ENCODE measurements at regions not wholly inside any gene's neighbourhood (a gene's known extent, or its start where the extent isn't known, plus 50 kb on each side); places are given as distances from the start of the nearest gene placed in this dataset.

DNA sequence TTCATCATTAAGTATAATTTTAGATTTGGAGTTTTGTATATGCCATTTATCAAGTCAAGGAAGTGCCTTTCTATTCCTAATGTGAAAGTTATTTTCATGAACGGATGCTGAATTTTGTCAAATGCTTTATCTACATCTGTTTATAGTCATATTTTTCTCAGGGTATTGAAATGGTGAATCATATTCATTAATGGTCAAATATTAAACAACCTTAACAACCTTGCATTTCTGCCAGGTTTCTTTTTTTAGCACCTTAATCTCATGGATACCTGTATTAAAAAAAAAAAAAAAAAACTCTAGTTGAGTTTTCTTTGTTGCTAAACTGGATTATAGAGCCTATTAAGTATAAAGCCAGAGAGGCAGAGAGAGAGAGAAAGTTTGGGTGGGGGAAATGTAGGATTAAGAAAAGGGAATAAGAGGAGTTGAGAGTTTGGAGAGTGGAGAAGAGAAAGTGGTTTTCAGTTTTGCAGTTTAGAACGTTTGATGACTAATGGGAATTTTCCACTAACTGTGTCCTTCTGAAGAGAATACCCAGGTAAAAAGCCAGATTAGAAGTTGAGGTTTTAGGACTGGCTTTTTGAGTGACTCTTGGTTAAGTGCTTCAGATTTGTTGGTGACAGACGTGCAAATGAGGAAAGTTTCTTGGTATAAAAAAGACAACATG is 305.0 kb downstream of the HLX start:
- Histone ChIP-seq H3K36me3 (no peaks in the 10 kb centered on the region), H3K4me1 (no peaks in the 10 kb centered on the region), H3K4me3 (no peak overlapping the region), H3K27ac (no peak overlapping the region), H3K9me3 (no peaks in the 10 kb centered on the region), H3K27me3 (no peaks in the 10 kb centered on the region)
- no peak for TF ChIP-seq POLR2A (IDR thresholded peaks at IDR 0.05)
- TF ChIP-seq, protein P1, sequence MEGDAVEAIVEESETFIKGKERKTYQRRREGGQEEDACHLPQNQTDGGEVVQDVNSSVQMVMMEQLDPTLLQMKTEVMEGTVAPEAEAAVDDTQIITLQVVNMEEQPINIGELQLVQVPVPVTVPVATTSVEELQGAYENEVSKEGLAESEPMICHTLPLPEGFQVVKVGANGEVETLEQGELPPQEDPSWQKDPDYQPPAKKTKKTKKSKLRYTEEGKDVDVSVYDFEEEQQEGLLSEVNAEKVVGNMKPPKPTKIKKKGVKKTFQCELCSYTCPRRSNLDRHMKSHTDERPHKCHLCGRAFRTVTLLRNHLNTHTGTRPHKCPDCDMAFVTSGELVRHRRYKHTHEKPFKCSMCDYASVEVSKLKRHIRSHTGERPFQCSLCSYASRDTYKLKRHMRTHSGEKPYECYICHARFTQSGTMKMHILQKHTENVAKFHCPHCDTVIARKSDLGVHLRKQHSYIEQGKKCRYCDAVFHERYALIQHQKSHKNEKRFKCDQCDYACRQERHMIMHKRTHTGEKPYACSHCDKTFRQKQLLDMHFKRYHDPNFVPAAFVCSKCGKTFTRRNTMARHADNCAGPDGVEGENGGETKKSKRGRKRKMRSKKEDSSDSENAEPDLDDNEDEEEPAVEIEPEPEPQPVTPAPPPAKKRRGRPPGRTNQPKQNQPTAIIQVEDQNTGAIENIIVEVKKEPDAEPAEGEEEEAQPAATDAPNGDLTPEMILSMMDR (IDR thresholded peaks at IDR 0.05) = no peak
- DNase-seq = no peak

- no peaks in the 10 kb centered on the region for H3K27me3 ChIP-seq
- DNase-seq = no peak
- no peaks in the 10 kb centered on the region for H3K9me3 ChIP-seq
- no peaks in the 10 kb centered on the region for H3K36me3 ChIP-seq
- no peak overlapping the region for H3K4me3 ChIP-seq
- TF ChIP-seq, protein P1 (IDR thresholded peaks at IDR 0.05) = no peak
- no peak for TF ChIP-seq POLR2A (IDR thresholded peaks at IDR 0.05)
- no peaks in the 10 kb centered on the region for H3K4me1 ChIP-seq
- H3K27ac ChIP-seq = no peak overlapping the region
Observed at GRCh38 chr1:221187174-221187573, 307.9 kb downstream of the HLX start.

GRCh38 chr1:221188458-221188857 is 309.2 kb downstream of the HLX start:
- H3K4me3 ChIP-seq = no peak overlapping the region
- no peaks in the 10 kb centered on the region for H3K9me3 ChIP-seq
- H3K36me3 ChIP-seq = no peaks in the 10 kb centered on the region
- H3K4me1 ChIP-seq = no peaks in the 10 kb centered on the region
- H3K27me3 ChIP-seq = no peaks in the 10 kb centered on the region
- TF ChIP-seq POLR2A (IDR thresholded peaks at IDR 0.05) = no peak
- H3K27ac ChIP-seq = no peak overlapping the region
- no peak for DNase-seq

DNA sequence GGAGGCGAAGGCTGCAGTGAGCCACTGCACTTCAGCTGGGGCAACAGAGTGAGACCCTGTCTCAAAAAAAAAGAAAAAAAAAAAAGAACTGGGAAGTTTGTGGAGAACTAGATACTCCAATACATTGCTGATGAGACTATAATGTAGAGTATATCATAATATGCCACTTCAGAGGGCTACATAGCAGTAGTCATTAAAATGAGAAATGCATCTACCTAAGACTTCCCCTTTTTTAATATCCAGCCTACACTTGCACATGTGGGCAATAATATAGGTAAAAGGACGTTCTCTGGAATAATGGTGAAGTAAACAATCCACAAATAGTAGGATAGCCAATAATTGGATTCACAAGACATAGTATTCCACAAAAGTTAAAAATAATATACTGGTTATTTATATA is 311.0 kb downstream of the HLX start:
- TF ChIP-seq, protein P1 (IDR thresholded peaks at IDR 0.05) = no peak
- no peaks in the 10 kb centered on the region for H3K9me3 ChIP-seq

DNA sequence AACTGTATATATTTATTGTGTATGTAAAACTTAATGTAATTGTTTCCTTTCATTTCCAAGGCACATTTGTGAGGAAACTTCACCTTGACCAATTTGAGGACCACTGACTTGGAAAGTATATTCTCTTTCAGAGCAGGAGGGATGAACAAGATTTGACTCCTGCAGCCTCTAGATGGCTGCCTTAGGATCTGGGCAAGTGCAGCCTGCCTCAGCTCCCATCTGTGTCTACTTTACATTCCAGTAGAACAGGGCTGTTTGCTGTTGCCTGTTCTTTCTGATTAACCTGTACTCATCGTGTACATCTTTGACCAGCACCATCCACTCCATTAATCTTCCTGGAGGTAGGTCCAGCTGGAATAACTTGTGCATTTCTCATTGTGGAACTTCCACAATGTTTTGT is 312.8 kb downstream of the HLX start:
- H3K4me1 ChIP-seq = no peaks in the 10 kb centered on the region
- no peak for DNase-seq
- TF ChIP-seq, protein P1 (IDR thresholded peaks at IDR 0.05) = no peak
- no peak for TF ChIP-seq POLR2A (IDR thresholded peaks at IDR 0.05)
- H3K9me3 ChIP-seq = no peaks in the 10 kb centered on the region
- H3K36me3 ChIP-seq = no peaks in the 10 kb centered on the region
- no peak overlapping the region for H3K4me3 ChIP-seq
- H3K27ac ChIP-seq = no peak overlapping the region
- no peaks in the 10 kb centered on the region for H3K27me3 ChIP-seq

More for the DNA sequence above, 311.0 kb downstream of the HLX start:
- no peaks in the 10 kb centered on the region for H3K4me1 ChIP-seq
- H3K36me3 ChIP-seq = no peaks in the 10 kb centered on the region
- no peak for DNase-seq
- no peak overlapping the region for H3K4me3 ChIP-seq
- H3K27ac ChIP-seq = no peak overlapping the region
- no peaks in the 10 kb centered on the region for H3K27me3 ChIP-seq

DNA sequence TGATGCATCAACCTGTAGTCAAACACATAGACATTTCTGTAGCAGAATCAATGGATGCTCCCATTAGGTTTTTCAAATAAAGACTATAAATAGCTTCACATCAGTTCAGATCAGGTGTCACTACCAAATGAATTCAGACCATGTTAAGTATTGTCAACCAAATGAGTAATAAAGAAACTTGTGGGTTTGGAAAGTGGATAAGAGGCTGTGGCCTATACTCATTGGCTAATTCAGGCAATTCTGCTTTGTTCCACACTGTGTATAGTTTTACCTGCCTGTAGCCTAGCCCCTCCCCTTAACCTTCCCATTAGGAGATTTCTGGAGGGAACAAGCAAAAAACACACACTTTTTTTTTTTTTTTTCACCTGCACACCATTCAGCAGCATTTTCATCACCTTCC is 321.2 kb downstream of the HLX start:
- TF ChIP-seq, protein P1 (IDR thresholded peaks at IDR 0.05) = no peak
- no peak for TF ChIP-seq POLR2A (IDR thresholded peaks at IDR 0.05)
- no peaks in the 10 kb centered on the region for H3K9me3 ChIP-seq
- no peak overlapping the region for H3K27ac ChIP-seq
- no peaks in the 10 kb centered on the region for H3K4me1 ChIP-seq
- no peaks in the 10 kb centered on the region for H3K27me3 ChIP-seq
- H3K36me3 ChIP-seq = no peaks in the 10 kb centered on the region
- no peak overlapping the region for H3K4me3 ChIP-seq
- DNase-seq = no peak

All from Peyer's patch (tissue), 4 donors.